Mammary epithelial cell (primary cell): ENCODE measurements at regions not wholly inside any gene's neighbourhood (a gene's known extent, or its start where the extent isn't known, plus 50 kb on each side); places are given as distances from the start of the nearest gene placed in this dataset.

Experiments used
- EZH2 ChIP-seq: IDR thresholded peaks from 2 replicates; pipeline ENCODE4 v1.6.1; 2012; ENCODE audit warnings: low read length, inconsistent platforms, borderline replicate concordance
- TF ChIP-seq, protein P1 (sequence below), 2 donors: IDR thresholded peaks in 1 of 2; conservative IDR thresholded peaks in 1 of 2; 2 replicates each; pipeline ENCODE4 v1.5.1; 2011 to 2012; ENCODE audit warnings: inconsistent platforms in 2 of 2, low read length in 2 of 2, mild to moderate bottlenecking in 2 of 2, control low read depth in 1 of 2, low read depth in 1 of 2; ENCODE audit not compliant: insufficient read depth in 1 of 2; ENCODE audit errors: extremely low read depth in 1 of 2

DNA sequence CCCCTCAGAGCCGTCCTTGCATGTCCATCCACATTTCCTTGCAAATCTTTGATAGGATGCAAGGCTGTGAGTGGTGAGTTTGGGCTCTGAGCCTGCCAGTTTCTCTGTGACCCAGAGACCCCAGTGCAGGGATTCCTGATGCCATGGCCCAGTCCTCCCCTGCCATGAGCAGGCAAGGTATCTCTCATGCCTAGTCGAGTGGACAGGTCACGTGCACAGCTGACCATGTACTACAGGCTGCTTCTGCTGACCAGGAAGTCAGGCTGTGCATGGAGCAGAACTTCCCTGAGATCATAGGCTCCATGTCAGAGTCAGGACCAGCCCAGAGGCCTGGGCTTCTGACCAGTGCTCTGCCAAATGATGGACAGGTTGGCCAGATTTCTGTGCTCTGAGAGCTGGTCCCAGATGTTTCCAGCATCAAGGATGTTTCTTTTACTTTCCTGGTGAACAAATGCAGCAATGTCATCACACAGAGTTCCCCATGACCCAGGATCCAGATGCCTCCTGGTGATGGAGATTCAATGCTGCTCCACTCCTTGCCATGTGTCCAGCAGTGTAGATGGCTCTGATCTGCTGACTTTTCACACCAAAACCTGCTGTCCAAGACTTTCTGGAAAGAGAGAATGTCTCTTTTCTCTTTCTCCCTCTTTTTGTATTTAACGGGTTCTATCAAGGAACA, 321.6 kb upstream of the HS6ST1 start:
- TF ChIP-seq, protein P1, sequence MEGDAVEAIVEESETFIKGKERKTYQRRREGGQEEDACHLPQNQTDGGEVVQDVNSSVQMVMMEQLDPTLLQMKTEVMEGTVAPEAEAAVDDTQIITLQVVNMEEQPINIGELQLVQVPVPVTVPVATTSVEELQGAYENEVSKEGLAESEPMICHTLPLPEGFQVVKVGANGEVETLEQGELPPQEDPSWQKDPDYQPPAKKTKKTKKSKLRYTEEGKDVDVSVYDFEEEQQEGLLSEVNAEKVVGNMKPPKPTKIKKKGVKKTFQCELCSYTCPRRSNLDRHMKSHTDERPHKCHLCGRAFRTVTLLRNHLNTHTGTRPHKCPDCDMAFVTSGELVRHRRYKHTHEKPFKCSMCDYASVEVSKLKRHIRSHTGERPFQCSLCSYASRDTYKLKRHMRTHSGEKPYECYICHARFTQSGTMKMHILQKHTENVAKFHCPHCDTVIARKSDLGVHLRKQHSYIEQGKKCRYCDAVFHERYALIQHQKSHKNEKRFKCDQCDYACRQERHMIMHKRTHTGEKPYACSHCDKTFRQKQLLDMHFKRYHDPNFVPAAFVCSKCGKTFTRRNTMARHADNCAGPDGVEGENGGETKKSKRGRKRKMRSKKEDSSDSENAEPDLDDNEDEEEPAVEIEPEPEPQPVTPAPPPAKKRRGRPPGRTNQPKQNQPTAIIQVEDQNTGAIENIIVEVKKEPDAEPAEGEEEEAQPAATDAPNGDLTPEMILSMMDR (conservative IDR thresholded peaks at IDR 0.05 in 1 of 2, IDR thresholded peaks at IDR 0.05 in 1 of 2; ENCODE audit: extremely low read depth in 1 of 2, insufficient read depth in 1 of 2, low read depth in 1 of 2, low read length in 2 of 2) = no peak
- no peak for TF ChIP-seq EZH2
